SK-N-SH treated with all-trans-retinoic acid at 6 μM for 48 hours (cell line): ENCODE measurements at regions not wholly inside any gene's neighbourhood (a gene's known extent, or its start where the extent isn't known, plus 50 kb on each side); places are given as distances from the start of the nearest gene placed in this dataset.

Experiments
- ATAC-seq: fragments of 200-7000 bp; cut with Tn5 transposase; 3 replicates; pipeline ENCODE4 v1.9.1; 2020; ENCODE audit warnings: mild to moderate bottlenecking, moderate library complexity
- ARNTL ChIP-seq: fragments of 450-650 bp; formaldehyde crosslinking; IDR thresholded peaks from 2 replicates; pipeline ENCODE4 v1.5.0; 2020; ENCODE audit warnings: low read depth, mild to moderate bottlenecking, moderate library complexity, borderline replicate concordance
- BACH2 ChIP-seq: fragments of 250-450 bp; sonication (Bioruptor Pico); IDR thresholded peaks from 2 replicates; pipeline ENCODE4 v1.9.0; 2021; ENCODE audit warnings: mild to moderate bottlenecking, borderline replicate concordance
- CREB5 ChIP-seq: fragments of 250-450 bp; sonication (Bioruptor Pico); IDR thresholded peaks from 2 replicates; pipeline ENCODE4 v1.5.1; 2020; ENCODE audit warnings: low read depth, mild to moderate bottlenecking, moderate library complexity
- CSDC2 ChIP-seq: fragments of 250-450 bp; sonication (Bioruptor Pico); IDR thresholded peaks from 2 replicates; pipeline ENCODE4 v1.5.0; 2020; ENCODE audit warnings: mild to moderate bottlenecking, moderate library complexity
- ESRRG ChIP-seq: fragments of 250-450 bp; sonication (Bioruptor Pico); IDR thresholded peaks from 2 replicates; pipeline ENCODE4 v1.6.1; 2021; ENCODE audit warnings: mild to moderate bottlenecking
- GLIS3 ChIP-seq: fragments of 250-450 bp; sonication (Bioruptor Pico); IDR thresholded peaks from 2 replicates; pipeline ENCODE4 v1.5.0; 2020; ENCODE audit warnings: mild to moderate bottlenecking, moderate library complexity
- ISL1 ChIP-seq: fragments of 250-450 bp; sonication (Bioruptor Pico); IDR thresholded peaks from 2 replicates; pipeline ENCODE4 v2.1.2; 2022; ENCODE audit warnings: mild to moderate bottlenecking, moderate library complexity
- OSR1 ChIP-seq: fragments of 250-450 bp; sonication (Bioruptor Pico); IDR thresholded peaks from 2 replicates; pipeline ENCODE4 v1.8.0; 2022; ENCODE audit warnings: moderate library complexity, mild to moderate bottlenecking, inconsistent platforms
- PPARA ChIP-seq: fragments of 250-450 bp; sonication (Bioruptor Pico); IDR thresholded peaks from 2 replicates; pipeline ENCODE4 v1.5.0; 2020; ENCODE audit warnings: mild to moderate bottlenecking, borderline replicate concordance
- SNAI2 ChIP-seq: fragments of 250-450 bp; sonication (Bioruptor Pico); IDR thresholded peaks from 2 replicates; pipeline ENCODE4 v1.5.0; 2020; ENCODE audit warnings: mild to moderate bottlenecking, moderate library complexity
- TCF4 ChIP-seq: fragments of 250-450 bp; sonication (Bioruptor Pico); IDR thresholded peaks from 2 replicates; pipeline ENCODE4 v1.8.0; 2021; ENCODE audit warnings: mild to moderate bottlenecking, moderate library complexity, borderline replicate concordance
- TOX ChIP-seq: fragments of 250-450 bp; sonication (Bioruptor Pico); IDR thresholded peaks from 2 replicates; pipeline ENCODE4 v1.8.0; 2021; ENCODE audit warnings: mild to moderate bottlenecking, moderate library complexity, borderline replicate concordance
- TSHZ2 ChIP-seq: fragments of 250-450 bp; sonication (Bioruptor Pico); IDR thresholded peaks from 2 replicates; pipeline ENCODE4 v1.5.0; 2020; ENCODE audit warnings: mild to moderate bottlenecking, moderate library complexity
- ZC3H10 ChIP-seq: fragments of 250-450 bp; sonication (Bioruptor Pico); IDR thresholded peaks from 2 replicates; pipeline ENCODE4 v1.5.1; 2021; ENCODE audit warnings: mild to moderate bottlenecking, moderate library complexity
- ZFP30 ChIP-seq: fragments of 450-650 bp; formaldehyde crosslinking; IDR thresholded peaks from 2 replicates; pipeline ENCODE4 v1.5.0; 2022; ENCODE audit warnings: mild to moderate bottlenecking, moderate library complexity
- ZNF70 ChIP-seq: fragments of 450-650 bp; formaldehyde crosslinking; IDR thresholded peaks from 2 replicates; pipeline ENCODE4 v1.5.0; 2020; ENCODE audit warnings: mild to moderate bottlenecking, moderate library complexity
- ZNF8 ChIP-seq: fragments of 450-650 bp; formaldehyde crosslinking; IDR thresholded peaks from 2 replicates; pipeline ENCODE4 v1.5.0; 2020; ENCODE audit warnings: mild to moderate bottlenecking, moderate library complexity
- TF ChIP-seq, protein P1 (sequence below): fragments of 250-450 bp; sonication (Bioruptor Pico); IDR thresholded peaks from 2 replicates; pipeline ENCODE4 v1.5.1; 2021; ENCODE audit warnings: mild to moderate bottlenecking, moderate library complexity
- TF ChIP-seq, protein P2 (sequence below): fragments of 250-450 bp; sonication (Bioruptor Pico); IDR thresholded peaks from 2 replicates; pipeline ENCODE4 v1.8.0; 2021; ENCODE audit warnings: low read depth, mild to moderate bottlenecking, moderate library complexity, borderline replicate concordance
- TF ChIP-seq, protein P3 (sequence below): fragments of 250-450 bp; sonication (Bioruptor Pico); IDR thresholded peaks from 2 replicates; pipeline ENCODE4 v1.8.0; 2020; ENCODE audit warnings: mild to moderate bottlenecking, moderate library complexity, borderline replicate concordance

GRCh38 chr12:85516667-85517325, 236.8 kb downstream of the ALX1 start:
- TF ChIP-seq PPARA (CRISPR knock-in tag) (no peak), ESRRG (CRISPR knock-in tag) (no peak), GLIS3 (CRISPR knock-in tag) (no peak), TSHZ2 (no peak), TCF4 (CRISPR knock-in tag) (no peak), SNAI2 (CRISPR knock-in tag) (no peak), TOX (CRISPR knock-in tag) (no peak), CREB5 (no peak), OSR1 (CRISPR knock-in tag) (no peak), ZFP30 (CRISPR knock-in tag) (no peak), ARNTL (CRISPR knock-in tag) (no peak), CSDC2 (CRISPR knock-in tag) (no peak), ZNF70 (CRISPR knock-in tag) (no peak), ZNF8 (no peak), BACH2 (CRISPR knock-in tag) (no peak)
- TF ChIP-seq, protein P1, sequence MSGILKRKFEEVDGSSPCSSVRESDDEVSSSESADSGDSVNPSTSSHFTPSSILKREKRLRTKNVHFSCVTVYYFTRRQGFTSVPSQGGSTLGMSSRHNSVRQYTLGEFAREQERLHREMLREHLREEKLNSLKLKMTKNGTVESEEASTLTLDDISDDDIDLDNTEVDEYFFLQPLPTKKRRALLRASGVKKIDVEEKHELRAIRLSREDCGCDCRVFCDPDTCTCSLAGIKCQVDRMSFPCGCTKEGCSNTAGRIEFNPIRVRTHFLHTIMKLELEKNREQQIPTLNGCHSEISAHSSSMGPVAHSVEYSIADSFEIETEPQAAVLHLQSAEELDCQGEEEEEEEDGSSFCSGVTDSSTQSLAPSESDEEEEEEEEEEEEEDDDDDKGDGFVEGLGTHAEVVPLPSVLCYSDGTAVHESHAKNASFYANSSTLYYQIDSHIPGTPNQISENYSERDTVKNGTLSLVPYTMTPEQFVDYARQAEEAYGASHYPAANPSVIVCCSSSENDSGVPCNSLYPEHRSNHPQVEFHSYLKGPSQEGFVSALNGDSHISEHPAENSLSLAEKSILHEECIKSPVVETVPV, result no peak
- TF ChIP-seq, all 23 proteins: peak for 0

GRCh38 chr12:85519163-85519562, 239.1 kb downstream of the ALX1 start:
- no peak for ATAC-seq
- TF ChIP-seq SNAI2 (CRISPR knock-in tag) (no peak), CREB5 (no peak), TSHZ2 (no peak), ARNTL (CRISPR knock-in tag) (no peak), ZNF70 (CRISPR knock-in tag) (no peak), TCF4 (CRISPR knock-in tag) (no peak), ZC3H10 (CRISPR knock-in tag) (no peak), PPARA (CRISPR knock-in tag) (no peak), ZNF8 (no peak), ESRRG (CRISPR knock-in tag) (no peak), CSDC2 (CRISPR knock-in tag) (no peak), OSR1 (CRISPR knock-in tag) (no peak), GLIS3 (CRISPR knock-in tag) (no peak), ZFP30 (CRISPR knock-in tag) (no peak), ISL1 (CRISPR knock-in tag) (no peak)
- TF ChIP-seq, protein P1, result no peak
- TF ChIP-seq, protein P2, sequence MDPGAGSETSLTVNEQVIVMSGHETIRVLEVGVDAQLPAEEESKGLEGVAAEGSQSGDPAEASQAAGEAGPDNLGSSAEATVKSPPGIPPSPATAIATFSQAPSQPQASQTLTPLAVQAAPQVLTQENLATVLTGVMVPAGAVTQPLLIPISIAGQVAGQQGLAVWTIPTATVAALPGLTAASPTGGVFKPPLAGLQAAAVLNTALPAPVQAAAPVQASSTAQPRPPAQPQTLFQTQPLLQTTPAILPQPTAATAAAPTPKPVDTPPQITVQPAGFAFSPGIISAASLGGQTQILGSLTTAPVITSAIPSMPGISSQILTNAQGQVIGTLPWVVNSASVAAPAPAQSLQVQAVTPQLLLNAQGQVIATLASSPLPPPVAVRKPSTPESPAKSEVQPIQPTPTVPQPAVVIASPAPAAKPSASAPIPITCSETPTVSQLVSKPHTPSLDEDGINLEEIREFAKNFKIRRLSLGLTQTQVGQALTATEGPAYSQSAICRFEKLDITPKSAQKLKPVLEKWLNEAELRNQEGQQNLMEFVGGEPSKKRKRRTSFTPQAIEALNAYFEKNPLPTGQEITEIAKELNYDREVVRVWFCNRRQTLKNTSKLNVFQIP (CRISPR knock-in tag), result no peak
- TF ChIP-seq, protein P3, sequence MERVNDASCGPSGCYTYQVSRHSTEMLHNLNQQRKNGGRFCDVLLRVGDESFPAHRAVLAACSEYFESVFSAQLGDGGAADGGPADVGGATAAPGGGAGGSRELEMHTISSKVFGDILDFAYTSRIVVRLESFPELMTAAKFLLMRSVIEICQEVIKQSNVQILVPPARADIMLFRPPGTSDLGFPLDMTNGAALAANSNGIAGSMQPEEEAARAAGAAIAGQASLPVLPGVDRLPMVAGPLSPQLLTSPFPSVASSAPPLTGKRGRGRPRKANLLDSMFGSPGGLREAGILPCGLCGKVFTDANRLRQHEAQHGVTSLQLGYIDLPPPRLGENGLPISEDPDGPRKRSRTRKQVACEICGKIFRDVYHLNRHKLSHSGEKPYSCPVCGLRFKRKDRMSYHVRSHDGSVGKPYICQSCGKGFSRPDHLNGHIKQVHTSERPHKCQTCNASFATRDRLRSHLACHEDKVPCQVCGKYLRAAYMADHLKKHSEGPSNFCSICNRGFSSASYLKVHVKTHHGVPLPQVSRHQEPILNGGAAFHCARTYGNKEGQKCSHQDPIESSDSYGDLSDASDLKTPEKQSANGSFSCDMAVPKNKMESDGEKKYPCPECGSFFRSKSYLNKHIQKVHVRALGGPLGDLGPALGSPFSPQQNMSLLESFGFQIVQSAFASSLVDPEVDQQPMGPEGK (CRISPR knock-in tag), result no peak

More at GRCh38 chr12:85516667-85517325, 236.8 kb downstream of the ALX1 start:
- ATAC-seq, result no peak
